Epithelial cell of proximal tubule (primary cell): ENCODE measurements at regions not wholly inside any gene's neighbourhood (a gene's known extent, or its start where the extent isn't known, plus 50 kb on each side); places are given as distances from the start of the nearest gene placed in this dataset.

Experiments used
- DNase-seq: peaks from one replicate; pipeline ENCODE4 v3.0.0-alpha.2; 2011; ENCODE audit warnings: low read depth
- H3K4me3 ChIP-seq: 2 replicates; pipeline ENCODE4 v1.5.1; 2011; ENCODE audit warnings: low read depth, mild to moderate bottlenecking, low read length
- CTCF ChIP-seq: conservative IDR thresholded peaks from 2 replicates; pipeline ENCODE4 v1.5.1; 2012; ENCODE audit warnings: low read depth, mild to moderate bottlenecking, low read length

GRCh38 chr4:157996061-157997028 lies 176.5 kb downstream of the GASK1B start:
- no peak for TF ChIP-seq CTCF
- DNase-seq: no peak
- H3K4me3 ChIP-seq: no peak overlapping the region

- no peak for TF ChIP-seq CTCF
- DNase-seq: no peak
- H3K4me3 ChIP-seq: no peak overlapping the region
Observed at GRCh38 chr4:157994863-157995262, 178.0 kb downstream of the GASK1B start.

GRCh38 chr4:157992948-157993839 lies 179.6 kb downstream of the GASK1B start:
- H3K4me3 ChIP-seq: no peak overlapping the region
- no peak for DNase-seq
- TF ChIP-seq CTCF: no peak

- H3K4me3 ChIP-seq: peak overlapping the region; percentile 35
- peak; percentile 67 for TF ChIP-seq CTCF
- peak; percentile 16 for DNase-seq
Observed at GRCh38 chr4:157992038-157992705, 180.7 kb downstream of the GASK1B start.

GRCh38 chr4:157988641-157989040 lies 184.2 kb downstream of the GASK1B start:
- no peak for DNase-seq
- H3K4me3 ChIP-seq: no peak overlapping the region
- TF ChIP-seq CTCF: no peak

GRCh38 chr4:157984285-157984911 lies 188.4 kb downstream of the GASK1B start:
- TF ChIP-seq CTCF: no peak
- no peak for DNase-seq
- no peak overlapping the region for H3K4me3 ChIP-seq
